ENCODE measurements at regions not wholly inside any gene's neighbourhood (a gene's known extent, or its start where the extent isn't known, plus 50 kb on each side); places are given as distances from the start of the nearest gene placed in this dataset.

GRCh38 chr4:36785973-36786372 lies 458.6 kb upstream of the NWD2 start:
- H3K4me3 Mint-ChIP-seq = no peak overlapping the region
- no peaks in the 10 kb centered on the region for H3K36me3 Mint-ChIP-seq
- no peak for DNase-seq
- H3K27ac ChIP-seq (ENCODE audit: low read depth in 1 of 2, low read length in 2 of 2) = no peak overlapping the region
- peaks cover 0 to 4% (median 0%) of the 10 kb centered on the region in 3 donors for H3K27me3 Mint-ChIP-seq (ENCODE audit: low read depth in 3 of 3)
- H3K79me2 ChIP-seq (ENCODE audit: insufficient read depth, low read length) = no peaks in the 10 kb centered on the region
- WGBS (ENCODE audit: insufficient coverage) = 0% methylated on average over 1 of the region's 3 CpGs
- no peak overlapping the region for H3K4me3 ChIP-seq (replicated peaks in 1 of 3; ENCODE audit: low read depth in 2 of 3, low read length in 3 of 3)
- H3K27me3 ChIP-seq (ENCODE audit: control insufficient read depth in 2 of 2, insufficient read depth in 2 of 2, low read length in 2 of 2) = no peaks in the 10 kb centered on the region
- no peaks in the 10 kb centered on the region for H3K4me1 ChIP-seq (ENCODE audit: control insufficient read depth in 1 of 2, insufficient read depth in 2 of 2, low read length in 2 of 2)
- no peaks in the 10 kb centered on the region for H4K20me1 ChIP-seq (ENCODE audit: insufficient read depth, low read length)
- no peak for TF ChIP-seq CTCF (IDR thresholded peaks at IDR 0.05)
- H3K4me1 Mint-ChIP-seq = no peaks in the 10 kb centered on the region
- H3K9ac ChIP-seq (ENCODE audit: insufficient read depth, low read length, poor library complexity, severe bottlenecking) = no peak overlapping the region
- H2AFZ ChIP-seq (ENCODE audit: insufficient read depth, low read depth, low read length, poor library complexity, severe bottlenecking) = no peak overlapping the region
- H3K9me3 ChIP-seq (replicated peaks in 1 of 2; ENCODE audit: control insufficient read depth in 1 of 2, insufficient read depth in 1 of 2, low read length in 2 of 2) = no peaks in the 10 kb centered on the region
- peaks cover 0 to 2% (median 0%) of the 10 kb centered on the region in 7 donors for H3K9me3 Mint-ChIP-seq
- H3K4me2 ChIP-seq (replicated peaks; ENCODE audit: extremely low read depth, low read length, poor library complexity, severe bottlenecking) = no peak overlapping the region
- intact Hi-C loops (cut with micrococcal nuclease) = no loop called here
- H3K36me3 ChIP-seq (replicated peaks in 1 of 2; ENCODE audit: control insufficient read depth in 1 of 2, insufficient read depth in 2 of 2, low read length in 2 of 2) = no peaks in the 10 kb centered on the region
- no peak overlapping the region for H3K27ac Mint-ChIP-seq

GRCh38 chr4:36786519-36786918 lies 458.0 kb upstream of the NWD2 start:
- no peaks in the 10 kb centered on the region for H3K9me3 ChIP-seq (replicated peaks in 1 of 2; ENCODE audit: control insufficient read depth in 1 of 2, insufficient read depth in 1 of 2, low read length in 2 of 2)
- no peak overlapping the region for H3K9ac ChIP-seq (ENCODE audit: insufficient read depth, low read length, poor library complexity, severe bottlenecking)
- Mint-ChIP-seq H3K4me3 (no peak overlapping the region), H3K27me3 (ENCODE audit: low read depth in 3 of 3) (peaks cover 0 to 4% (median 0%) of the 10 kb centered on the region in 3 donors), H3K36me3 (no peaks in the 10 kb centered on the region), H3K4me1 (no peaks in the 10 kb centered on the region), H3K9me3 (peaks cover 0 to 2% (median 0%) of the 10 kb centered on the region in 7 donors), H3K27ac (no peak overlapping the region)
- no peak overlapping the region for H3K4me3 ChIP-seq (replicated peaks in 1 of 3; ENCODE audit: low read depth in 2 of 3, low read length in 3 of 3)
- no peaks in the 10 kb centered on the region for H4K20me1 ChIP-seq (ENCODE audit: insufficient read depth, low read length)
- WGBS (ENCODE audit: insufficient coverage) = 83% methylated on average over 1 of the region's 2 CpGs
- H3K36me3 ChIP-seq (replicated peaks in 1 of 2; ENCODE audit: control insufficient read depth in 1 of 2, insufficient read depth in 2 of 2, low read length in 2 of 2) = no peaks in the 10 kb centered on the region
- TF ChIP-seq CTCF (IDR thresholded peaks at IDR 0.05) = no peak
- H3K27me3 ChIP-seq (ENCODE audit: control insufficient read depth in 2 of 2, insufficient read depth in 2 of 2, low read length in 2 of 2) = no peaks in the 10 kb centered on the region
- no peak for DNase-seq
- intact Hi-C loops (cut with micrococcal nuclease) = no loop called here
- H3K4me2 ChIP-seq (replicated peaks; ENCODE audit: extremely low read depth, low read length, poor library complexity, severe bottlenecking) = no peak overlapping the region
- H3K4me1 ChIP-seq (ENCODE audit: control insufficient read depth in 1 of 2, insufficient read depth in 2 of 2, low read length in 2 of 2) = no peaks in the 10 kb centered on the region
- no peak overlapping the region for H2AFZ ChIP-seq (ENCODE audit: insufficient read depth, low read depth, low read length, poor library complexity, severe bottlenecking)
- H3K79me2 ChIP-seq (ENCODE audit: insufficient read depth, low read length) = no peaks in the 10 kb centered on the region
- H3K27ac ChIP-seq (ENCODE audit: low read depth in 1 of 2, low read length in 2 of 2) = no peak overlapping the region
